HG02852 (cell line): ENCODE measurements at regions not wholly inside any gene's neighbourhood (a gene's known extent, or its start where the extent isn't known, plus 50 kb on each side); places are given as distances from the start of the nearest gene placed in this dataset.
"Not testable (repeated sequence)": the region's sequence is repeated elsewhere in the genome, so short reads cannot be mapped to it uniquely, and the experiment has no call there.

Source experiments
- ATAC-seq: cut with Tn5 transposase; IDR thresholded peaks from one replicate; pipeline ENCODE4 v1.9.1; 2021; ENCODE audit warnings: mild to moderate bottlenecking, moderate library complexity; ENCODE audit not compliant: unreplicated experiment

DNA sequence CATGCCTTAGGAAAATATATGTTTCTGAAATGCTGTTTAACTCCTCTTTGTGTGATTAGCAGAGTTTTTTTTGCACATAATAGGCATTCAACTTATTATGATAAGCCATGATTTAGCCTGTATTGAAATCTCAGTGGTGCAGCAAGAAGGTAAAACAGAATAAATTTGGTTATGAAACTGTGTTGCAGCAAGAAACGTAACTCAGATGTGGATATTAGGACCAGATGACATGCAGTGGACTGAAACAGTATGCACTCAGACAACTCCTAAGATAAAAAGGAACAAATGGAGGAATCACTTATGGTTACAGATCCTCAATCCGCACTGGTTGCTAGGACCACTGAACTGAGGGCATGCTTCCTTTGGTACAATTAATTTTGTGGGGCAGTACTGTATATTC lies 254.2 kb upstream of the HSF2 start:
- ATAC-seq, result no peak

DNA sequence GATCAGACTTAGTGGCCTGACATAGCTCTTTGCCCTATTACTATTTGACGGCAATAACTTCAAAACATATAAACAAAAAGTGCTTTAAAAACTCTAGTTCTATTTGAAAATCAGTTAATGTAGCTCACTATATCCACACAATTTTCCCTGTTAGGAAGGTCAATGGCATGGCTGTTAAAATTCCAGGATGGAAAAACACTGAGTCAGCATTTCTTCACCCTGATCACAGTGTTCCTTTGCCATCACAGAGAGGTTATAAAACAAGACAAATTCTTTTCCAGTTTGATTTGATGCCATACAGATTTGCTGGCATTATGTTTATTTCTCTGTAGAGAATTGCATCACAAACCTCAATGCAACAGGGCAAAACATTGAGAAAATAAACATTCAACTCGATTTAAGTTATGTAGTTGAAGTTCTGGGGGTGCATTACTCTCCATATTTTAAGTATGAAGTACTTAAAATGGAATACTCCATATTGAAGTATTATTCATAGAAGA lies 253.7 kb upstream of the HSF2 start:
- no peak for ATAC-seq

DNA sequence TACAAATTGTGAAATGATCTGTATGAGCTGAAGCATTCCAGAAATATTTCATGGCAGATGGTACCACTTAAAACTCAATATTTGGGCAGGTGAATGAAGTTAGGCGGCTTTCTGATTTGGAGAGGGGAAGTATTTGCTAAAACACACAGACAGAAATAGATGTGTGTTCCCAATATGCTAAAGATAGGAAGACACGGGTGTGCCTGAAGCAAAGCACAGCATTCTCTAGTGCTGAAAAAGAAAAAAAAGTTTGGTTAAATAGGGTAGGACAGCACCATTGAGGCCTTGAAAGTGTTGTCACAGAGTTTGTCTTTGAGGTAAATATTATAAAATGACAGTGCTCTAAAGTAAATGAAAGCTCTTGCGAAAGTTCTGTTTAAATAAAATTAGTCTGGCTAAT lies 252.2 kb upstream of the HSF2 start:
- no peak for ATAC-seq

DNA sequence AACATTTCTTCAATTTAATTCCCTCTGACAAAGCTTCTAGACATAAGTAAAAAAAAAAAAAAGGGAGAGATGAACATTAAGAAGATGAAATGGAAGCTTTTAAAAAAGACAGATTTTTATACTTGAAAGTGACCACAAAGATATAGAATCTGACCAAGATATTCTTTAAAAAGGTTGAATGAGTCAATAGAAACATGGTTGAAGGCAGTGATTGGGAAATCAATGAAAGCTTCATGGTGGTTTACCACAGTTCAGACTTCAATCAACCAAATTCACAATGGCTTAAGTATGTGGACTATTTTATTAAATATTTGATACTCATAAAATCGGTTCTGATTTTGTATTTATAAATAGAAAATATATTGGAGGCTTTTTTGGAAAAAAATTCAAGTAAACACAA lies 248.4 kb upstream of the HSF2 start:
- no peak for ATAC-seq

DNA sequence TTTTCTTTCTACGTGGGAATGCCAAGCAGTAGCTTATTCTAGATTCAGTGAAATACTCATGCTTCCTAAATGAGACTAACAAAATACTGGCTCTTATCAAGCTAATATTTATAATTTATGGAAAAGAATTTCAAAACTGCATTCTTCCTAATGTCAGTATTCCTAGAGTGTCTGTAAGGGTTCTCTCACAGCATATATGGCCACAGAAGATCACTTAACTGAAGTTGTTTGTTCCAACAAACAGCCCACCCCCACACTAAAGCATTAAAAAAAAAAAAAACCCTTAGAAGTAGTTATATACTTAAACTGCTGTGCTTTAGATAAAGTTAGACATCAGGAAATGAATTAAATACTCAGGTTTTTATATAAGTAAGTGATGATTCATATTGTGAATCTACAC lies 247.7 kb upstream of the HSF2 start:
- ATAC-seq, result no peak

DNA sequence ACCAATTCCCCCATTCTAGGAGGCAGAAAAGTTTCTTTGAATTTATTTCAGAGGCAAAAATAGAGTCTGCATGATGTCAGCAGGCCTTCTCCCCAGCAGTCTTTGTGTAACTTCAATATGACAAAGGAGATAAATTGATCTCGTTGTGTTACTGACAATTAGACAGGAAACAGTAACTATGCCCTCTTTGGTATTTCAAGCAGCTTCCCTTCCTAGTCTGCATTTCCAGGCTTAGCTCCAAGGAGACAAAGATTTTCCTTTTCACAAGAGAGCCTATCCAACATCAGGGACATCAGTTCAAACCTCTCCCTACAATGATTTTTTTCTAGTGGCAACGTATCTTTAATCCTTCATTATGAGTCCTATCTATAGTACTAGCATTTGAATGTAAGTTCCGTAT lies 245.9 kb upstream of the HSF2 start:
- no peak for ATAC-seq

DNA sequence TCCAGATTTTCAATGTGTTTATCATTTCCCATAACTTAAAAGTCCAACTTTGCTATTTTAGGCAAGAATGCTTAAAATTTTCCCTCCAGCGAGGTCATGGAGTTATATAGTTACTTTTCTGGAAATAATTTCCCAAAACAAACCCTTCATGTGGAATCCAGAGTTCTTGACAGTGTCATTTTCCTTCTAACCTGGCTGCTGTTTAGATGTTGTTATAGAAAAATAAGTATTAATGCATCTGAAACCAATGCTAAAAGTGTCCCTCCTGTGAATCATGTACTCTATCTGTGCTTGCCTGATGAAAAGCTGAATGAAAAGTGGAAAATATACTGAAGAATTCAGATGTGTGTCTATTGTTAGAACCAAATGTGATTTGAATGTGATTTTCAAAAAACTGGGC lies 245.3 kb upstream of the HSF2 start:
- ATAC-seq, result no peak

DNA sequence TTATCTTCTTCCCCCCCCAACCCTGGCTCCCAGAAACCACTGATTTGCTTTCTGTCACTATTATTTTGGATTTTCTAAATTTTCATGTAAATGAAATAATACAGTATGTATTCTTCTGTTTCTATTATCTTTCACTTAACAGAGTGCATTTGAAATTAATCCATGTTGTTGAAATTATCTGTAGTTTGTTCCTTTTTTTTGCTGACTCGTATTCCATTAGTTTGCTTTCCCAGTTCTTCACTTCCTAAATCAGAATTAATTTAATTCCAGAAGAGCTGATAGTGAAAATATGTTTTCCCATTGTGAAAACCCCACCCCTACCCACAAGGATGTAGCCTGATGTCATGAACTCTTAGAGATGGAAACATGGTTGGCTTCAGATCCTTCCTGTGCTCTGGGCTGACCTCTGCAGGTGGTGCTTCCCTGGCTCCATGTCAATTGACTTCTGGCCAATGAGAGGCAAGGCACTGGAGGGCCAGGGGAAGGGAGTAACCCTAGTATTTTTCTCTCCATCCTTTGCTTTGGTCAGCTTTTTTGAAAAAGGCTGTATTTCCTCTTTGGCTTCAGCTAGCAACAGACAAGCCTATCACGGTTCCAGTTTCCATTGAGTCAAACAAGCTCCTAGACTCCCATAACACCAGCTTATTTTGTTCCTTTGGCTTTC lies 244.4 kb upstream of the HSF2 start:
- ATAC-seq, result no peak

DNA sequence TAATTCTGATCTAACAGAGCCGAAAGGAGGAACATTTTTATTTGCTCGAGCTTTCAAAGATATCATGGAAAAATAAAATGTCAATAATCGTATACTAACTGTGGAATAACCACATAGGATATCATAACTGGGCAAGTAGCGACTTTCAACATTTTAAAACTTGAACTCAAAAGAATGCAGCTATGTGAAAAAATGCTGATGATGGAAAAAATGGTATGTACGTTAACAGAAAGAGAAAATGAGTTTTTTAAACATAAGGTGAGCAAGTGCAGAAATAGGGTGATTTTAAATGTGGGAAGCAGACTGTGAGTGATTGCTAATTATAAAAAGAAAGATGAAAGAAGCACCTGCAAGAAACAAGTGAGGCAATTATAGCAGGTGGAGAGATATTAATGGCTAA lies 238.3 kb upstream of the HSF2 start:
- no peak for ATAC-seq

DNA sequence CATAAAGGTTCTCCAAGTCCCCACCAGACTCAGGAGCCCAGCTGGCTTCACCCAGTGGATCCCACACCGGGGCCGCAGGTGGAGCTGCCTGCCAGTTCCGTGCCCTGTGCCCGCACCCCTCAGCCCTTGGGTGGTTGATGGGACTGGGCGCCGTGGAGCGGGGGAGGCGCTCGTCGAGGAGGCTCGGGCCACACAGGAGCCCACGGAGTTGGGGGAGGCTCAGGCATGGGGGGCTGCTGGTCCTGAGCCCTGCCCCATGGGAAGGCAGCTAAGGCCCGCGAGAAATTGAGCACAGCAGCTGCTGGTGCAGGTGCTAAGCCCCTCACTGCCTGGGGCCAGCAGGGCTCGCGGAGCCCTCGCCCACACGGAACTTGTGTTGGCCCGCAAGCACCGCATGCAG lies 234.4 kb upstream of the HSF2 start:
- ATAC-seq, result no peak

DNA sequence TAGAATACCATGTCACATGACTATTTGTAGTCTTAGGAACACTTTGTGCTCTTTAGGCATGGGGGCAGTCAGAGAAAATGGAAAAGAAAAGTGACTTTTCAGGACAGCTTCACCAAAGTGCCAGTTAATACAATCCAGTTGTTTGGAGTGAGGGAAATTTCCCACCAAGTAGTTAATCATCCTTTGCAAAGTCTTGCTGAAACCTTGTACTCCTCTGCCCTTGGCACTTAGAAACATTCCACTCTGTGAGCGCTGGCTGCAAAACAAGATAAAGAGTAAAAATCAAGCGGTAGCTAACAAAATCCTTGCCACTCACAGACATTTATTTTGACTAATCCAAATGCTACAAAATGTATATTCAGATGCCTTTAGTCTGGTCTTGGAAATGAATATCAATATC lies 229.2 kb upstream of the HSF2 start:
- no peak for ATAC-seq

DNA sequence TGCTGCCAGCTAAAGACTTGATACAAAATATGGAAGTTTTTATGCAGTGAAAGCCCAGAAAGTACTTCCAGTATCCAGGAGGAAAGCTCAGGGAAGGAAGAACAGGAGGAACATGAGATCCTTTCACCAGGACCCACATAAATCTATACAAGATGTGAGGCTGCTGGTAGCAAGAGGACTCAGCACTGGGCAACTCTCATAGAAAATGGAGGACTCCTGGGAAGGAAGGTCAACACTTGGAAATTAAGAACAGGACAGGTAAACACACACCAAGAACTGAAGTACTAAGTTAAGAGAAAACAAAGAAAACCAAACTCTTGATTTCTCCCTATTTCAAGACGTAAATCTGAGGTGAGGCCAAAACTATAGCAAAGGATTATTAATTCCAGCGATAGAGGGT lies 220.5 kb upstream of the HSF2 start:
- ATAC-seq, result no peak

DNA sequence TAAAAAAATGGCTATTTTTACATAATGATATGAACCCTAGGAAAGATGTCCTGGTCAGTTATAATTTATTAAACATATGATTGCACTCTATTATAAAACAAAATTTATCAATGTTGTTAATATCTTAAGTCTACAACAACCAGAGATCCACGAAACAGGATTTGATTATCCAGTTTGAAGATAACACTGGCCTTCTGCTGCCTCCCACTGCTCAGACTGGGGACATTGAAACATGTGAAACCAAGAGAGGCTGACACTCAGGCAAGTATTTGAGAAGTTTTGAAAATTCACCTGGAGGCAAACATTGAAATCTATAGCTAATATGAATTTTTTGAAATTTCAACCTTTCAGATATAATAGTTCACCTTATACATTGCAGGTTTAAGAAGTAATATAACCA lies 219.3 kb upstream of the HSF2 start:
- no peak for ATAC-seq

DNA sequence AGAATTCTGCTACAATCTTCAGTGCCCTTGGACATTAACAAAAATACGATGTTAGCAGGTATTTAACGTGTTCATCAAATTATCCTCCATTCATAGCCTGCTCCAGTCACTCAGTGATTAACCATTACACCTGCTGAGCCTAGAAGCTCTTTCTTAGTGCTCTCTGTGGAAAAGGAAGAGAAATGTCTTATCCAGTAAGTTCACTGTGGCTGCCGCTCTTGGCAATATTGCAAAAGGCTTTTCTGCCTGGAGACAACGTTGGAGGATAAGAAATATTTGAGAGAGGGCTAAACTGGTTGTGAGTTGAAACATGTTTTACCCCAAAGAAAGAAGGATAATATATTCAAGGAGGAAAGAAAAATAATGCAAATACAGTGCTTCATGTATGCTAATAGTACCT lies 217.4 kb upstream of the HSF2 start:
- ATAC-seq, result no peak

DNA sequence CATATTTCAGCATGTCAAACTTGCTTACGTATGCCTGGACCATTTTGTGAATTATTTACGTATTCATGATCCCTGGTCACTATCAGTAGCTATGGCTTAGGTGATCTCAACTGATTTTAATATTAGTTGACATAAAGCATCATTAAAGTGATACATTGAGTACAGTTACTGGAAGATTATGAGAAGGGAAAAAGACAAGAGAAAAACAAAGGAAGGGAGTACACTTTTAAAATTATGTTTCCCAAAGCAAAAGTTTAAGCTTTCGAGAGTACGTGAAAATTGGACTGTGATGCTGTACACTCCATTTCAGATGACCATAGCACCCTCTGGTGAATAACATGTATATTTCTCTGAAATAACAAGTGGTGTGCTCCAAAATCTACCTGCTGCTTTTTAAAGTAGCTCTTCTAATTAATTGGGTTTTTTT lies 215.0 kb upstream of the HSF2 start:
- ATAC-seq, result no peak

DNA sequence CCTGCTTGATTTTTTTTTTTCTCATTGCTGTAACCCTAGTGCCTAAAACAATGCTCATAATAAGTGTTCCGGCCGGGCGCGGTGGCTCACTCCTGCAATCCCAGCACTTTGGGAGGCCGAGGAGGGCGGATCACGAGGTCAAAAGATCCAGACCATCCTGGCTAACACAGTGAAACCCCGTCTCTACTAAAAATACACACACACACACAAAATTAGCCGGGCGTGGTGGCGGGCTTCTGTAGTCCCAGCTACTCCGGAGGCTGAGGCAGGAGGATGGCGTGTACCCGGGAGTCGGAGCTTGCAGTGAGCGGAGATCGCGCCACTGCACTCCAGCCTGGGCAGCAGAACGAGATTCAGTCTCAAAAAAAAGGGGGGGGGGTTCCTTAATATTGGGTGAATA lies 214.0 kb upstream of the HSF2 start:
- not testable (repeated sequence) for ATAC-seq

DNA sequence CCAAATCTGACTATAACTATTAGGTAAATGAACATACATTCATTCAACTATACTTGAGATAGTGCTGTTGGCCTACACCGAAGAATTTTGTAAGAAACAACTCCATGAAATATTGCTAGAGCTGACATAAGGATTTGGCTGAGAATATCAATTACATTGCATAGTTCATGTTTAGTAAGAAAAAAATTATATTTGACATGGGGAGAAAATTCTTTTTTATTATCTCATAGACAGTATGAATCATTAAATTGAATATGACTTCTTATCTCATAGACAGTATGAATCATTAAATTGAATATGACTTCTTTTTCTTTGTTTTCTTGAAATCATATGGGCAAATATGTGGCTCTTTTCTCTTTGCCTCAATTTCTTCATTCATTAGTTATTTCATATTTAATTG lies 212.3 kb upstream of the HSF2 start:
- ATAC-seq, result no peak

DNA sequence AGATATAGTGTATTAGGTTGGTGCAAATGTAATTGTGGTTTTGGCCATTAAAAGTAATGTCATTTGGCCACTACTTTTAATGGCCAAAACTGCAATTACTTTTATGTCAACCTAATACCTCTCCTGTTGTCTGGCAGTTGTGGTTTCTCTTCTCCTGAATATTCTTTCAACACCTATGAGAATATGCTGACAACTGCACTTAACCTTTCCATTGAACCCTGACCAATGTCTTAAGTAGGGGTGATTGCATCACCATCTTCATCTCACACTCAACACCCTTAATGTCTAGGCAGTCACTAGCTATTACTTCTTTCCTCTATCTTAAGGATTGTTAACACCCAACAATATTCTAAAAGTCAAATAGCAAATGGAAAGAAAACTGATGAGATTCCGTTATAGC lies 200.5 kb upstream of the HSF2 start:
- ATAC-seq, result no peak

DNA sequence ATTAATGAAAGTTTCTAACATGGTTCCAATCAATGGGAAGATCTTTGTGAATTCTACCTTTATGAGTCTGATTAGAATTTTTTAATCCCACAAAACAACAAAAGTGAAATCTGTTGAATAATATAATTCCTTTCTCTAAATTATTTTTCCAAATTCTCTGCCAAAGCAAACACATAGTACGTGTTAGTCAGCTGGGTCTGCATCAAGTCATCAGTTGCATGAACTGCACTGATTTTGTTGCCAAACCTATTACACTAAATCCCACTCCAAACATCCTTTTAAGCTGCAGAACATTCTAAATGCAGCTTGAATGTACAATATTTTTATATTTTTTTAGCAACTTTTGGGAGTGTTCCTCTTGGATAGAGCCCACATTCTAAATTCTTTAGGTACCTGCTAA lies 199.0 kb upstream of the HSF2 start:
- ATAC-seq, result no peak

DNA sequence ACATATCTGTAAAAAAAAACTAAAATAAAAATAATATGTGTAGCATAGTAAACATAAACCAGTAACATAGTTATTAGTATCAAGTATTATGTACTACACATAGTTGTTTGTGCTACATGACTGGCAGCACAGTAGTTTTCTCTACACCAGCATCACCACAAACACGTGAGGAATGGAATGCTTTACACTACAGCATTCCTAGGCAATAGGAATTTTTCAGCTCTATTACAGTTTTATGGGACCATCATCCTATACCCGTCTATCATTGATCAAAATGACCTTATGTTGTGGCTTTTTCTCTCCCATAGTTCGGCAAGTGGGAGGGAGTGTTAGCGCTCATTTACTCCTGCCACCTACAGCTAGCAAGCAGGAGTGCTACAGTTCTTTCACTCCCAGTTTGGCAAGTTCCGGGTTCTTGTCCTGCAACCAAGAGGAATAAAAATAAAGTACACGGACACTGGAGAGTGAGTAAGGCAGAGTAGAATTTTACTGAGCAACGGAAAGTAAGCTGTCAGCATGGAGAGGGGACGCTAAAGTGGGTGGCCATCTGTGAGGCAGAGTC lies 196.8 kb upstream of the HSF2 start:
- no peak for ATAC-seq

DNA sequence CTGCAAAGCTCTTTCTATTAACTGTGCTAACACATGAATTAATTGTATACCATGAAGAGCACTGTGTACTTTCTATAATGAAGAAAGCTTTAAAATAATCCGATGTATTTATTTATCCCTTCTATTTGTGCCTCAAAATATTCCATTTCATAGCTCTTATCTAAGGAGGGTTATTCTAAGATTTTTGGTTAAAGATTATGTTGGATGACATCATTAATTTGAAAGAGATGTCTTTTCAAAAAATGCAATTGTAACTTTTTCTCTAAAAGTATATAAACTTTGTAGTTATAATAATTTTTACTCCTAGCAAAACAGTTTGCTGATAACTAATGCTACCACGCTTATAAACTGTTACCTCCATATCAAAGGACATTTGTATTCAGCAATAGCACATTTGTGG lies 192.4 kb upstream of the HSF2 start:
- no peak for ATAC-seq

DNA sequence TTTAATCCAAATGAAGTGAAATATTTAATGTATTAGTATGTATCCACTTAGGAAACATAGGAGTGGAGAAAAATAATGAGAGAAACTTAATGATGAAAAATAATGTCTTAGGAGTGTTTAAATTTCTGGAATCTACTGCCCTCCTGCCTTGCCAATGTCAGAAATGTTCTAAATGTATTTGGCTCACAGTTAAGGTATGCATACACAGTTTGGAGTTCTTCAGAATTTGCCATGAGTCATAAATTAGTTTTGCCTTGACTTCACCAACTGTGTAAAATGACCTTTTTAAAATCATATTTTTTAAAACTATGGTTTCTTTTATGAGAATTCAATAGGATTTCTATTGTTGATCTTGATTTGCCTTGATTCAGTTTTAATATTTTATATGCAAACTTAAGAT lies 191.7 kb upstream of the HSF2 start:
- no peak for ATAC-seq
